Astrocyte of the spinal cord (primary cell): ENCODE measurements at regions not wholly inside any gene's neighbourhood (a gene's known extent, or its start where the extent isn't known, plus 50 kb on each side); places are given as distances from the start of the nearest gene placed in this dataset.

Experiments
- DNase-seq: peaks from one replicate; pipeline ENCODE4 v3.0.0; 2011; ENCODE audit warnings: low read depth, low spot score
- H3K4me3 ChIP-seq: 2 replicates; pipeline ENCODE4 v1.5.1; 2011; ENCODE audit warnings: low read depth, mild to moderate bottlenecking, low read length, moderate library complexity
- in situ Hi-C: cut with HindIII; loops from 2 replicates; pipeline ENCODE4 v1.10.0; 2017; ENCODE audit warnings: low sequenced_read_pairs
- TF ChIP-seq, protein P1 (sequence below): IDR thresholded peaks from 2 replicates; pipeline ENCODE4 v1.5.1; 2012; ENCODE audit warnings: low read depth, mild to moderate bottlenecking, low read length, inconsistent platforms

DNA sequence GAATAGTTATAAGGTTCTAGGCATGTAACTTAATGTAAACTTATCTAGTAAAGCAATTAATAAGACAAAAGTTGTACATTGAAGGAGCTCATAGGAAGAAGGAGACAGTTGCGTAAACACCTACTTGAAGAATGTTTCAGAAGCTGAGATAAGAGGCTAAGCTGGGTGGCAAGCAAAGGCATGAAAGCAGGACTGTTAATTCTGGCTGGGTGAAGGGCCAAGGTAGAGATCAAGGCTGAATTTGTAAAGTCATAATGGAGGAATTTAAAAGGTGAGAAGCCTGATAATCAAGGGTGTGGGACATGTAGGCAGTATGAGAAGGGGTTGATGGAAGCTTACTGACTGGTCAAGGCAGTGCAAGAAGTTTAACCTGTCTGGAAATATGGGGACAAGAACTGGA, 80.4 kb upstream of the TGFBR2 start:
- in situ Hi-C loops, result no loop called here
- no peak overlapping the region for H3K4me3 ChIP-seq
- no peak for DNase-seq
- TF ChIP-seq, protein P1, sequence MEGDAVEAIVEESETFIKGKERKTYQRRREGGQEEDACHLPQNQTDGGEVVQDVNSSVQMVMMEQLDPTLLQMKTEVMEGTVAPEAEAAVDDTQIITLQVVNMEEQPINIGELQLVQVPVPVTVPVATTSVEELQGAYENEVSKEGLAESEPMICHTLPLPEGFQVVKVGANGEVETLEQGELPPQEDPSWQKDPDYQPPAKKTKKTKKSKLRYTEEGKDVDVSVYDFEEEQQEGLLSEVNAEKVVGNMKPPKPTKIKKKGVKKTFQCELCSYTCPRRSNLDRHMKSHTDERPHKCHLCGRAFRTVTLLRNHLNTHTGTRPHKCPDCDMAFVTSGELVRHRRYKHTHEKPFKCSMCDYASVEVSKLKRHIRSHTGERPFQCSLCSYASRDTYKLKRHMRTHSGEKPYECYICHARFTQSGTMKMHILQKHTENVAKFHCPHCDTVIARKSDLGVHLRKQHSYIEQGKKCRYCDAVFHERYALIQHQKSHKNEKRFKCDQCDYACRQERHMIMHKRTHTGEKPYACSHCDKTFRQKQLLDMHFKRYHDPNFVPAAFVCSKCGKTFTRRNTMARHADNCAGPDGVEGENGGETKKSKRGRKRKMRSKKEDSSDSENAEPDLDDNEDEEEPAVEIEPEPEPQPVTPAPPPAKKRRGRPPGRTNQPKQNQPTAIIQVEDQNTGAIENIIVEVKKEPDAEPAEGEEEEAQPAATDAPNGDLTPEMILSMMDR, result no peak

GRCh38 chr3:30527186-30527585, 79.2 kb upstream of the TGFBR2 start:
- H3K4me3 ChIP-seq, result no peak overlapping the region
- in situ Hi-C loops, result no loop called here
- no peak for DNase-seq
- TF ChIP-seq, protein P1, result no peak

- DNase-seq, result peak; percentile 27
- TF ChIP-seq, protein P1, result no peak
- H3K4me3 ChIP-seq, result no peak overlapping the region
- in situ Hi-C loops, result no loop called here
Observed at GRCh38 chr3:30527720-30528119, 78.7 kb upstream of the TGFBR2 start.

DNA sequence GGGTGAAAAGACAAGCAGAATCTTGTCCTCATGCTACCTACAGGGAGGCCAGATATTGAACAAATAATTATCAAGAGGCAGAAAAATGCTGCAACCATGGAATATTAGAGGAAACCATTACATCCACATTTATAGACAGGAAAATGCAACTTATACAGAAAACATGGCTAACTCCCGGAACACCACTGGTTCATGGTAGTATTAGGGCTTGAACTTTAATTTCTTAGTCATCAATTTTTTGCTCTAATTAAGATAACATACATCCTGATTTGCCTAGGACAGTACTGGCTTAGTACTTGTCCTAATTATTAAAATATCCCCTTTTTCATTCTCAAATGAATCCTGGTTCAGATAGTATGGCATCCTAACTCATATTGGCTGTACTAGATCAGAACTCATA, 76.3 kb upstream of the TGFBR2 start:
- TF ChIP-seq, protein P1, result no peak
- no peak overlapping the region for H3K4me3 ChIP-seq
- in situ Hi-C loops, result no loop called here
- DNase-seq, result no peak

GRCh38 chr3:30531017-30531570, 75.3 kb upstream of the TGFBR2 start:
- no peak overlapping the region for H3K4me3 ChIP-seq
- no peak for DNase-seq
- TF ChIP-seq, protein P1, result no peak
- in situ Hi-C loops, result no loop called here

GRCh38 chr3:30535525-30535924, 70.9 kb upstream of the TGFBR2 start:
- H3K4me3 ChIP-seq, result no peak overlapping the region
- TF ChIP-seq, protein P1, result no peak
- DNase-seq, result no peak
- in situ Hi-C loops, result no loop called here

GRCh38 chr3:30538791-30539190, 67.6 kb upstream of the TGFBR2 start:
- in situ Hi-C loops, result no loop called here
- no peak overlapping the region for H3K4me3 ChIP-seq
- peak; percentile 86 for DNase-seq
- TF ChIP-seq, protein P1, result no peak
